ENCODE measurements at regions not wholly inside any gene's neighbourhood (a gene's known extent, or its start where the extent isn't known, plus 50 kb on each side); places are given as distances from the start of the nearest gene placed in this dataset.

GRCh38 chrX:39988496-39988895 is 109.3 kb downstream of the BCOR start:
- TF ChIP-seq CTCF (IDR thresholded peaks at IDR 0.05; ENCODE audit: insufficient read depth, low read length, poor library complexity, severe bottlenecking) (no peak), EZH2phosphoT487 (conservative IDR thresholded peaks at IDR 0.05; ENCODE audit: low read length) (no peak)
